ENCODE measurements at regions not wholly inside any gene's neighbourhood (a gene's known extent, or its start where the extent isn't known, plus 50 kb on each side); places are given as distances from the start of the nearest gene placed in this dataset.

- no peak for TF ChIP-seq CTCF (conservative IDR thresholded peaks at IDR 0.05)
- TF ChIP-seq EZH2 (IDR thresholded peaks at IDR 0.05; ENCODE audit: low read depth) = no peak
Observed at GRCh38 chr4:26048950-26049349, 134.9 kb downstream of the SMIM20 start.

All from PC-9 (cell line).